ENCODE measurements at regions not wholly inside any gene's neighbourhood (a gene's known extent, or its start where the extent isn't known, plus 50 kb on each side); places are given as distances from the start of the nearest gene placed in this dataset.

DNA sequence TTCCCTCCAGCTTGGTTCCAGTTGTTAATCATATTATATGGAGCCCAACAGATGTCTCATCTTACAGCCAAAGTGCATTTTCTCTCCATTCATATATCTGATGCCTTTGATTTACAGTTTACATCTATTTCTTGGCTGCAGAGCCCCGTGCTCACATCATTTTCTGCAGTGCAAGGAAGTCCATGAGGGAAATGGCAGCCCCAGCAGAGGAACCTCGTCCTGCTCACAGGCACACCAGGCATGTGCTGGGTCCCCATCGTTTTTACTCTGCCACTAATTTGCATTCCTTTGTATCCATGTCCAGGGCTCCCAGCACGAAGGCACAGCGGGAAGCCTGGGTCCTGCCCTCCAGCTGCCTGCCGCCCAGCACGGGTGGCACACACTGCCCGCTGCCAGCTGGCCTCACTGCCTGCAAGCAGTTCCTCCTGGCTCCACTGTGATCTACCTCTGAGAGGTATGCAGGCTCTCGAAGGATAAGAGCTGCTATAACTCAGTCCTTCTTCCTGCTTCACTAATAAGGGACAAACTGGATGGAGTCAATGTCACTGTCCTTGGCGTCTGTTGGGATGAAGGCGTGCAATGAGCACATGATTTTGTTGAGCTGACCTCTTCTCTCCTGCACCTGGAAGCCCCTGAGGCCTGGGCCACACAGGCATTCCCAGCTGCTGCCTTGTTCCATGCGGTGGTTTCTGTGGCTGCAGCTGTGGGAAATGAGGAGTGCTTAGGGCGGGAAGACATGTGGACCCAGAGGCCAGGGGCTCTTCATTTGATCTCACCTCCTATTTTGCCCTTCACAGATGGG lies 583.6 kb upstream of the MGMT start:
- TF ChIP-seq, protein P1, sequence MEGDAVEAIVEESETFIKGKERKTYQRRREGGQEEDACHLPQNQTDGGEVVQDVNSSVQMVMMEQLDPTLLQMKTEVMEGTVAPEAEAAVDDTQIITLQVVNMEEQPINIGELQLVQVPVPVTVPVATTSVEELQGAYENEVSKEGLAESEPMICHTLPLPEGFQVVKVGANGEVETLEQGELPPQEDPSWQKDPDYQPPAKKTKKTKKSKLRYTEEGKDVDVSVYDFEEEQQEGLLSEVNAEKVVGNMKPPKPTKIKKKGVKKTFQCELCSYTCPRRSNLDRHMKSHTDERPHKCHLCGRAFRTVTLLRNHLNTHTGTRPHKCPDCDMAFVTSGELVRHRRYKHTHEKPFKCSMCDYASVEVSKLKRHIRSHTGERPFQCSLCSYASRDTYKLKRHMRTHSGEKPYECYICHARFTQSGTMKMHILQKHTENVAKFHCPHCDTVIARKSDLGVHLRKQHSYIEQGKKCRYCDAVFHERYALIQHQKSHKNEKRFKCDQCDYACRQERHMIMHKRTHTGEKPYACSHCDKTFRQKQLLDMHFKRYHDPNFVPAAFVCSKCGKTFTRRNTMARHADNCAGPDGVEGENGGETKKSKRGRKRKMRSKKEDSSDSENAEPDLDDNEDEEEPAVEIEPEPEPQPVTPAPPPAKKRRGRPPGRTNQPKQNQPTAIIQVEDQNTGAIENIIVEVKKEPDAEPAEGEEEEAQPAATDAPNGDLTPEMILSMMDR (IDR thresholded peaks at IDR 0.05; ENCODE audit: insufficient read depth, low read length) = no peak
- DNase-seq (ENCODE audit: low read depth) = no peak
- no peak overlapping the region for H3K4me3 ChIP-seq (ENCODE audit: low read depth, low read length)

DNA sequence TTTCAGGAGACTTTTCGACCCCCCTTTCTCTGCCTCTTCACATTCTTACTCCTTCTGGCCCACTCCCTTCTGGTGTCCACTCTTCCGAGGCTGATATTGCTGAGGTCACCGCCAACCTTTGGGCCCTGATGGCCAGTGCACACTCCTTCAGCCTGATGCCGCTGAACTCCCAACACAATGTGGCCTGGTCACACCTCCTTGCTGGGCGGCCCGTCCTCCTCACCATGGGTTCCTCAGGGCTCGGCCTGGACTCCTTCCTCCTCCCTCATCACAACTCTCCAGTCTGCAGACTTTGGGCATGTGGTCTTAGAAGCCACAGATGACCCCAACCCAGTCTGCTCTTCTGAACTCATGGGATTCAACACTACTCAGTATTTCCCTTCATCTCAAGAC lies 583.0 kb upstream of the MGMT start:
- no peak for DNase-seq (ENCODE audit: low read depth)
- TF ChIP-seq, protein P1 (IDR thresholded peaks at IDR 0.05; ENCODE audit: insufficient read depth, low read length) = no peak

DNA sequence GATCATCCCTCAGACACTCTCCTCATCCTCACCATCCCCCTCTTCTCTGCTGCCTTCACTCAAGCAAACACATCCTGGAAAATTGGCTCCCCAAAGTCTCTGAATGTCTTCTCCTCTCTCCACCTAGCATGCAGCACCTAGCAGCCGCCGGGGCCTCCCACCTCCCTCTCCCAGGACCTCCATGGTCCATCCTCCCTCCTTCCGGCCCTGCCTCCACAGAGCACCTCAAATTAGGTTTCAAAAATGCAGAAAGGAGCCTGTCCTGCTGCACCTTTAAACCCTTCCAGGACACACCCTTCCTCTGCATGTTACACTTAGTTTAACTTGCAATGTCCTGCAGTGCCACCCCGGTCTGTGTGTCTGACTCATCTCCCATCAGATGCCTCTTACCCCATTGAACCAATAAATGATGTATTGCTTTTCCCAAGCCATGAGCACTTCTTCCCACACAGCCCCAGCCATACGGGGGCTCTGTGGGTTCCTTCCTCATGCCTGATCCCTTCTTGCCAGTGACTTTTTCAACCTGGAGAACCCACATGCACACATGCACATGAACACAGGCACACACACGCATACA lies 582.5 kb upstream of the MGMT start:
- no peak overlapping the region for H3K4me3 ChIP-seq (ENCODE audit: low read depth, low read length)
- no peak for DNase-seq (ENCODE audit: low read depth)
- TF ChIP-seq, protein P1 (IDR thresholded peaks at IDR 0.05; ENCODE audit: insufficient read depth, low read length) = no peak

More for the DNA sequence above, 583.0 kb upstream of the MGMT start:
- no peak overlapping the region for H3K4me3 ChIP-seq (ENCODE audit: low read depth, low read length)

DNA sequence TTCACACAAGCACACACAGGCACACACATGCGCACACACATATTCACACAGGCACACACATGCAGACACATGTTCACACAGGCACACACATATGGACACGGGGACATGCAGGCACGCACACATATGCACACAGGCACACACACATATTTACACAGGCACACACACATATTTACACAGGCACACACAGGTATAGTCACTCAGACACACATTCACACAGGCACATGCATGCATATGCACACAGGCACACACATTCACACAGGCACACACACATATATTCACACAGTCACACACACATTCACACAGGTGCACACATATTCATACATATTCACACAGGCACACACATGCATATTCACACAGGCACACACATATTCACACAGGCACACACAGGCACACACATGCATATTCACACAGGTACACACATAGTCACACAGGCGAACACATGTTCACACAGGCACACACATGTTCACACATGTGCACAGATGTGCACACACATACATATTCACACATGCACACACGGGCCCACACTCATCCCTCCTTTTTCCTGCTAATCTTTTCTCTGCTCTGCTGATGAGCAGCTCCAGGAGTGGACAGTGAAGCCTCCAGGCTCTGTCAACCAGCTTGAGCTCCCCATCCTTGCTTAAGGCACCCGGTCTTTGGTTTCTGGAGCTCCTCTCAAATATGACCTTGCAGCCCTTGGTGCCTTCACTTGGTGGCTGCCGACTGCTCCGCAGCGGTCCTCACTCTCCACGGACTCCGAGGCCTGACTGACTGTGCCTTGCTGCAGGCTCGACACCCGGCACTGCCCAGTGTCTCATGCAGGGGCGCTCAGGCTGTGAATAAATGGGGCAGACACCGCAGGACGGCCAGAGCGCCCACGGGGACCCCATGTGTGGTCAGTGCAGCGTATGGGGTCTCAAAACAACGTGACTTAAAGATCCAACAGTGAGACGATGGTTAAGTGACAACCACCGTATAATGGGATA lies 581.2 kb upstream of the MGMT start:
- DNase-seq (ENCODE audit: low read depth) = no peak
- H3K4me3 ChIP-seq (ENCODE audit: low read depth, low read length) = no peak overlapping the region
- TF ChIP-seq, protein P1 (IDR thresholded peaks at IDR 0.05; ENCODE audit: insufficient read depth, low read length) = no peak

DNA sequence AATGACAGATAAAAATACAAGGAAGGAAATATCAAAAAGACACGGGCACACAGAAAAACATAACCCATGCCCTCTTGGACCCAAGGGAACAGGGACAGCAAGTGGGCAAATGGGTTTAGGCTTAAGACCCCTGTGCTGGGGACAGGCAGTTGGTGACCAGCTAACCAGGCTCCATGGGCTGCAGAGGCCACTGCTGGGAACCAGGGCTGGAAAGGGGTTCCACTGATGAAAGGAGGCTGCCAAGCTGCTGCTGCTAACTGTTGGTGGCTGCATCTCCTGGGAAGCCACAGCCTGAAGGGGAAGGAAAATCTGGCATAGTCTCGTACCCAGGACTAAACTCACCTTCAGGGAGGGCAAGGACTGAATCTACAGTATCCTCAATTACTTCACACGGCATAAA lies 579.2 kb upstream of the MGMT start:
- no peak for DNase-seq (ENCODE audit: low read depth)
- TF ChIP-seq, protein P1 (IDR thresholded peaks at IDR 0.05; ENCODE audit: insufficient read depth, low read length) = no peak
- H3K4me3 ChIP-seq (ENCODE audit: low read depth, low read length) = no peak overlapping the region

DNA sequence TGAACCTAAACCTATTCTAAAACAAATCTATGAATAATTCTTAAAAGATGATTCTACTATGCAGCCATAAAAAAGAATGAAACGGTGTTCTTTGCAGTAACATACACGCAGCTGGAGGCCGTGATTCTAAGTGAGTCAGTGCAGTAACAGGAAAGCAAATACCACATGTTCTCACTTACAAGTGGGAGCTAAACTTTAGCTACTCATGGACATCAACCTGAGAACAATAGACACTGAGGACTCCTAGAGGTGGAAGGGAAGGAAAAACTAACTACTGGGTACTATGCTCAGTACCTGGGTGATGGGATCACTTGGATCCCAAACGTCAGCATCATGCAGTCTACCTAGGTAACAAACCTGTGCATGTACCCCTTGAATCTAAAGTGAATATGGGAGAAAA lies 575.0 kb upstream of the MGMT start:
- no peak for DNase-seq (ENCODE audit: low read depth)
- TF ChIP-seq, protein P1 (IDR thresholded peaks at IDR 0.05; ENCODE audit: insufficient read depth, low read length) = no peak
- H3K4me3 ChIP-seq (ENCODE audit: low read depth, low read length) = no peak overlapping the region

Measured in fibroblast of the aortic adventitia (primary cell).